RKO (cell line): ENCODE measurements at regions not wholly inside any gene's neighbourhood (a gene's known extent, or its start where the extent isn't known, plus 50 kb on each side); places are given as distances from the start of the nearest gene placed in this dataset.
"Not testable (repeated sequence)": the region's sequence is repeated elsewhere in the genome, so short reads cannot be mapped to it uniquely, and the experiment has no call there.

ENCODE experiments used
- DNase-seq: peaks from one replicate; pipeline ENCODE4 v3.0.0-alpha.2; 2016; ENCODE audit warnings: low spot score

DNA sequence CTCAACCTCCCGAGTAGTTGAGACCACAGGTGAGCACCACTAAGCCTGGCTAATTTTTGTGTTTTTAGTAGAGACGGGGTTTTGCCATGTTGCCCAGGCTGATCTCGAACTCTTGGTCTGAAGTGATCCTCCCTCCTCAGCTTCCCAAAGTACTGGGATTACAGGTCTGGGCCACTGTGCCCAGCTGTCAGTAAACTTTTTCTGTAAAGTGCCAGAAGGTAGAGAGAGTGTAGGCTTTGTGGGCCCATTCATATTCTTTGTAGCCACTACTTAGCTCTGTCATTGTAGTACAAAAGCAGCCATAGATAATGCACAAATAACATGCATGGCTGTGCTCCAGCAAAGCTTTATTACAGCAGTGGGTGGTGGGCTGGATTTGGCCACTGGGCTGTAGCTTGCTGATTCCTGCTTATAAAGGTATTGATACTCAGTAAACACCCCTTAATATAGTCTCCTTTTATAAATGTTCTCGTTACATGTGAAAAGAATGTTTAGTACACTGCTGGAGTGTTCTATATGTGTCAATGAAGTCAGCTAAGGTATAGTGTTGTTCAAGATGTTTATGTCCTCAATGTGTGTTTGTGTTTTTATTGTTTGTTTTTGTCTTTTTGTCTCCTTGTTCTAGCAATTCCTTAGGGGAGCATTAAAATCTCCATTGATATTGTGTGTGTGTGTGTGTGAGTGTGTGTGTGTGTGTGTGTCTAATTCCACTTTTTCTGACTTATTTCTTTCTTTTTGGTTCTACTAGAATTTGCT is 644.7 kb upstream of the DPP6 start:
- DNase-seq: no peak

GRCh38 chr7:153408360-153409335 is 643.5 kb upstream of the DPP6 start:
- no peak for DNase-seq

GRCh38 chr7:153409567-153410342 is 642.4 kb upstream of the DPP6 start:
- DNase-seq: not testable (repeated sequence)

- DNase-seq: not testable (repeated sequence)
Measured at GRCh38 chr7:153410997-153411642, 641.1 kb upstream of the DPP6 start.

GRCh38 chr7:153412114-153412823 is 639.9 kb upstream of the DPP6 start:
- DNase-seq: not testable (repeated sequence)

DNA sequence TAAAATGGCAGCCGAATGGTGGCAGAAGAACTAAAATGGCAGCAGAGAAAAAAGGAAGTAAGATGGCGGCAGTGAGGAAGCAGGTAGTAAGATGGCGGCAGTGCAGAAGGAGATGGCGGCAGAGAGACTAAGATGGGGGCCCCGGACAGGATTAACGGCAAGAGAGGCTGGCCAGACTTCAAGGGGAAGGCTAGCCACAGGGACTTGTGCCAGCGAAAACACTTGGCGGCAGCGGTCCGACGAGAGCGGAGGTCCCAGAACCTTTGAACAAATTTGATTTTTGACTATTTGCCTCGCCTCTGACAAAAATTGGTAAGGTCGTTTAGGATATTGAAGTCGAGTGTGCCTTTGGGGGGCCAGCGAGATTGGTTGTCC is 639.4 kb upstream of the DPP6 start:
- not testable (repeated sequence) for DNase-seq

DNA sequence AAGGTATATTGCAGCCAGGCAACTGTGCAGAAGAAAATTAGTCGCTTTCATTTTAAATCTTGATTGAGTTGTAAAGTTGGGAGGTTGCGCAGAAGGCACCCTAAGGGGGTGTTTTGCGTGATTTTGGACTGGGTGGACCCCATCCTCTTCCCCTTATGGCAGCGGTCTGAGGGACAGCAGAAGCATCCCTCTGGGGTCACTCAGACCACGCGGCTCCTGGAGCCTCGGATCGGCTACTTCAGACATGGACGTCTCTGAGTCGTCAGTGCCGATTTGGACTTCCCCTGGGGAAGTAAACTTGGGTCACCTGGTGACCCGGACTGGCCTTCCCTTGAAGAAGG is 639.0 kb upstream of the DPP6 start:
- DNase-seq: no peak

DNA sequence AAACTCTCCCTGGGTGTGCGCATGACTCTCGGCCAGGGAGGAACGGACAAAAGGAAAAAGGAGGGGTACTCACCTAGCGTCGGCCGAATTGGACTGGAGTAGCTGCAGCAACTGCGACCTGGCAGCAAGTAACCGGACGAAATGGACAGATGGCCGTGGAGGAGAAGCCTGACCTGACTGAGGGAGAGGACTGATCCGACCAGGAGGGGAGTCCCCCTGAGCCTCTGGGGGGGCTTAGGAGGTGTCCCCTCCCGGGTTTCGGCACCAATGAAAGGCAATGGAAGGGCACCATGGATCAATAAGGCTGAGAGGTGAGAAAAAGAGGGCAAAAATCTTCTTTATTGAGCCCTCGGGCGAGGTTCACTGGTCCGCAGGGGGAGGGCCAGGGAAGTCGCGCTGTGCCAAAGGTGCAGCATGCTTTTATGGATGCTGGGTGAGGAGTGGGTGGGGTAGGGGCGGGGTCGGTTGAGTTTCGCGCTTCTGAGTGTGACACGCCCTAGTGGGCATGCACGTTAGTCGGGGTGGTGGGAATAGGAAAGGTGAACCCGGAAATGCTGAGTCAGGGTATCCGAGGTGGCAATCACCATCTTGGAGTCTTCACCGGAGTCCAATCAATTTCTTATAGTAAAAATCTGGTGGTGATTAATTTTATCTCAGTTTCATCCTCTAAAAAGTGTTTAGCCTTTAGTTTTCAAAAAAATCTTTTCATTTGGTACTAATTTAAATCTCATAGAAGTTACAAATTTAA is 638.5 kb upstream of the DPP6 start:
- DNase-seq: no peak

- no peak for DNase-seq
Measured at GRCh38 chr7:153414288-153414629, 637.9 kb upstream of the DPP6 start.

- DNase-seq: no peak
Measured at GRCh38 chr7:153415632-153416031, 636.6 kb upstream of the DPP6 start.

GRCh38 chr7:153422291-153423209 is 629.6 kb upstream of the DPP6 start:
- no peak for DNase-seq

DNA sequence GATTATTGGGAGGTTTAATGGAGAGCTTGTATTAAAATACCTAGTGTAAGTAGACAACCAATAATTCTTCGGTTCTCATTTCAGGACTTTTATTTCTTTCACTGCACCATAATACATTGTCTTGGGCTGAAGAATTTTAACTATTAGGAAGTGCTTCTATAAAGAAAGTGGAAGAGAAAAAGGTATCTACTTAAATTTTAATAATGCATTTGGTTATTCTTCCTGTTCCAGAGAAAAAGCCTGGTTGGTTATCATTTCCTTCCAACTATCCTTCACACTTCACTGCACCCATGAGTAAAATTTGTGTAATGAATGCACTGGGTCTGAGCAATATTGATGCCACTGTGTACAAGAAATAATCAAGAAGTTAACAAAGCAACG is 629.0 kb upstream of the DPP6 start:
- no peak for DNase-seq

DNA sequence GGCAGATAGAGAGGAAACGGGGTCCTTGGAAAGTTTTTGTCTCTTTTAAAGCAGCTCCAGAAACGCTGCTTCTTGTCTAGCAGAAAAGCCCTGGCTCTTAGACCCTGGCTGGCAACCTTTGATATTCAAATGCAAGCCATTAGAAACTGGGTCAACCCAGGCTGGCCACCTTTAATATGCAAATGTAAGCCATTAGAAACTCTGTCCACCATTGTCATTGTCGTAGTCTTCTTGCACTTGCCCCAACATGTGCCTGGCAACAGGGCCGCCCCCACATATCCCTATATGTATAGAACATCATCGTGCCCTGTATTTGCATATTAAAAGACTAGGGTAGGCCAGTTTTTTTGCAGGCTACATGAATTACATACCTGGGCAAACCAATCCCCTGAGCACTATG is 621.3 kb upstream of the DPP6 start:
- DNase-seq: no peak

- DNase-seq: no peak
Measured at GRCh38 chr7:153432063-153432462, 620.1 kb upstream of the DPP6 start.

GRCh38 chr7:153433223-153433622 is 619.0 kb upstream of the DPP6 start:
- no peak for DNase-seq

DNA sequence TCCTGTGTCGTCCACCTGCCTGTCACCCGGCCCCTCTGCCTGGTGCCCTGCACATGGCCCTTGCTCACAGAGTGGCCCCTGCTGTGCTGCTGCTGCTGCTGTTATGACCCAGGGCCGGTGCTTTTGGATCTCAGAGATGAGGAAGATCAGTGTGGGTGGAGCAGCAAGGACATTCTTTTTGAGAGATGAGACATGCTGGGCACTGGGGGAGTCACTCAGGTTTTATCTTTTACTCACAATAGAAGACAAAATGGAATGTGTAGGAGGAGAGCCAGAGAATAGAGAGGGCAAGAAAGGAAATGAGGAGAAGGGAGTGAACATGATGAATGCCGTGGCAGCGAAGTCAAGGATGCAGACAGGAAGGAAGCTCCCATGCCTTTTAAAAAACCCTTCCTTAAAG is 611.5 kb upstream of the DPP6 start:
- no peak for DNase-seq

DNA sequence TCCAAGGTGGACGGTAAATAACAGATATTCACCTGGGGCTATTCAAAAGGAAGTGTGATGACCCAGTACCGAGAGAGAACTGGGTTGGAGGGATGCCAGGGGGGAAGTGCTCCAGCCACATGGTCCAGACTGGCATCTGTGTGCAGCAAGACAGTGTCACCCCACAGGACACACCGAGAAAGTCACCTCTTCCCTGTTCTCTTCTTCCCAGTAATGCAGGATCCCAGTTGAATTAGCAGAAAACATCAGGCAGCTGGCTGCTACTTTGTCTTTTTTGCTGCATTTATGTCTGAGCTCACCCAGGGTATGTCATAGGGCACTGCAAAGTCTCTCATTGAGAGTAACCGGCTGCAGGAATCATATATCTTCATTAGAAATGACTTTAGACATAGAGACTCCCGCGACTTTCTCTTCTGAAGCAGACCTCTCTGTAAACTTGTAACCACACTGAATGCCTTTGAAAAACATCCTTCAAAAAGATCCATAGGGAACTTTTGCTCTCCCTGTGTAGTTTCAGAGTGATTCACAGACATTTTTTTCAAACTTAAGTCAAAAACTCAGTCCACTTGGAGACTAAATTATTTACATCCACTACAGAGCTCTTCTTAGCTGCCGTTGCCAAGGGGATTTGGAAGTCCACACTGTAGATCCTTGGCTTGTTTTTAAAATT is 609.0 kb upstream of the DPP6 start:
- no peak for DNase-seq

DNA sequence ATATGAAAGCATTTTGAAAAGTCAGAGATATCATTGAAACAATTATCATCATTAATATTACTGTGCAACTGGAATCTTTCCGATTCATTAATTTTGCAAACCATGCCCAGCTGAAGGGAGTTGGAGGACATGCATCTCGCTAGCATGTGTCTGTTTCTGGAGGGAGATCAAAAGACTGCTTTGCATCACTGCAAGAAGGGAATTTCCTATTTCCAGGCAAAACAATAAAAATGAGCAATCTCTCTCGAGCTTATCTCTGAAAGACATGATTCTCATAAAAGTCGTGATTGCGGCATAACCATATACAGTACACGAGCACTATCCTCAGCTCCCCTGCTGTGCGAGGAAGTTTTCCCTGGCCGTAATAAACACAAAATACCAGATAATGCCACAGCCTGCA is 607.6 kb upstream of the DPP6 start:
- no peak for DNase-seq

DNA sequence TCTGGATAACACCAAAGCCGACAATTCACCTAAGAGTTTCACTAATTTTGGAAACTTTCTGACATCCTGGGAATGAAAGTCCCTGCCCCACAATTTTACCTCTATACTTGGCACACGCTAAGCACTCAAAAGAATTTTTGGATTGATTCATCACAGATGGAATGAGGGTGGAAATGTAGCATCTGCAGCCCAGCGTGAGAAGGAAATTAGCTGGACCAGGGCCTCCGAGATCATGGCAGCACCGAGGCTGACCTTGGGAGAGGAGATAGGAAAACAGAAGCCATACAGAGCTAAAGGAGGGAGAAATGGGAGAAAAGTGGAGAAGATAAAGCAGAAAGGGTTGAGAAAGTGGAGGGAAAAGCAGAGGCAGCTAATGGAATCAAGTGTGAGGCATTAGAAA is 606.6 kb upstream of the DPP6 start:
- no peak for DNase-seq
